IMR-90 (cell line): ENCODE measurements at regions not wholly inside any gene's neighbourhood (a gene's known extent, or its start where the extent isn't known, plus 50 kb on each side); places are given as distances from the start of the nearest gene placed in this dataset.

Experiments used
- ATAC-seq: fragments of 200-7000 bp; cut with Tn5 transposase; 2 replicates; pipeline ENCODE4 v1.9.1; 2020; ENCODE audit warnings: low read depth, mild to moderate bottlenecking, moderate library complexity
- BruUV-seq: library from RNA; stranded (reverse); fragments of 400-500 nt; replicated peaks from 2 replicates; lab custom pipeline; 2021; lab: Mats Ljungman, UMichigan
- CTCF ChIA-PET: fragments of 300-600 bp; formaldehyde crosslinking; extraction: SDS; loops from one replicate; lab custom pipeline; 2021; ENCODE audit warnings: antibody characterized with exemption; lab: Yijun Ruan, JAX
- POLR2A ChIA-PET: fragments of 300-600 bp; sonication (Branson Sonifier 250); formaldehyde crosslinking; loops from one replicate; lab custom pipeline; 2022; ENCODE audit warnings: antibody characterized with exemption; ENCODE audit not compliant: unreplicated experiment; lab: Charles Lee
- DNase-seq: peaks from one replicate; pipeline ENCODE4 v3.0.0; 2013
- H2AFZ ChIP-seq: replicated peaks from 2 replicates; pipeline ENCODE3; 2013; ENCODE audit warnings: low read length, mild to moderate bottlenecking; ENCODE audit not compliant: poor library complexity
- H2AK5ac ChIP-seq: 2 replicates; pipeline ENCODE4 v1.6.1; 2013; ENCODE audit warnings: low read depth, low read length, inconsistent platforms
- H2AK9ac ChIP-seq: replicated peaks from 2 replicates; pipeline ENCODE3; 2013; ENCODE audit warnings: mild to moderate bottlenecking, low read depth, low read length, moderate library complexity; ENCODE audit not compliant: poor library complexity
- H2BK120ac ChIP-seq: 2 replicates; pipeline ENCODE4 v1.6.1; 2013; ENCODE audit warnings: low read depth, low read length, inconsistent platforms
- H2BK15ac ChIP-seq: 3 replicates; pipeline ENCODE4 v1.6.1; 2013; ENCODE audit warnings: low read depth, low read length, inconsistent platforms
- H2BK20ac ChIP-seq: 2 replicates; pipeline ENCODE4 v1.6.1; 2013; ENCODE audit warnings: low read depth, mild to moderate bottlenecking, inconsistent platforms, low read length, moderate library complexity
- H2BK5ac ChIP-seq: 2 replicates; pipeline ENCODE4 v1.6.1; 2013; ENCODE audit warnings: mild to moderate bottlenecking, low read depth, low read length, inconsistent platforms; ENCODE audit not compliant: poor library complexity, severe bottlenecking
- H3K14ac ChIP-seq: replicated peaks from 2 replicates; pipeline ENCODE4 v1.6.1; 2013; ENCODE audit warnings: low read depth, low read length, inconsistent platforms
- H3K18ac ChIP-seq: 2 replicates; pipeline ENCODE4 v1.6.1; 2013; ENCODE audit warnings: low read depth, low read length, control low read depth
- H3K23ac ChIP-seq: 2 replicates; pipeline ENCODE4 v1.6.1; 2013; ENCODE audit warnings: low read depth, low read length, inconsistent platforms
- H3K27ac ChIP-seq: 2 replicates; pipeline ENCODE4 v1.5.1; 2013; ENCODE audit warnings: mild to moderate bottlenecking, control low read depth, low read length; ENCODE audit not compliant: insufficient read depth
- H3K27me3 ChIP-seq: 2 replicates; pipeline ENCODE4 v1.6.1; 2013; ENCODE audit warnings: low read length; ENCODE audit not compliant: control insufficient read depth, insufficient read depth
- H3K36me3 ChIP-seq: 2 replicates; pipeline ENCODE4 v1.6.1; 2013; ENCODE audit warnings: low read length, mixed read lengths; ENCODE audit not compliant: control insufficient read depth, insufficient read depth
- H3K4ac ChIP-seq: 2 replicates; pipeline ENCODE4 v1.6.1; 2013; ENCODE audit warnings: low read depth, low read length, inconsistent platforms
- H3K4me1 ChIP-seq: 2 replicates; pipeline ENCODE4 v1.6.1; 2013; ENCODE audit warnings: low read length, mixed read lengths; ENCODE audit not compliant: control insufficient read depth, insufficient read depth
- H3K4me2 ChIP-seq: 2 replicates; pipeline ENCODE4 v1.6.1; 2013; ENCODE audit warnings: low read depth, mild to moderate bottlenecking, control low read depth, low read length, moderate library complexity
- H3K4me3 ChIP-seq: 2 replicates; pipeline ENCODE4 v1.5.1; 2013; ENCODE audit warnings: low read depth, mild to moderate bottlenecking, control low read depth, low read length, moderate library complexity; ENCODE audit not compliant: insufficient read depth
- H3K56ac ChIP-seq: 2 replicates; pipeline ENCODE4 v1.6.1; 2013; ENCODE audit warnings: low read length, inconsistent platforms; ENCODE audit not compliant: insufficient read depth; ENCODE audit errors: extremely low read depth
- H3K79me1 ChIP-seq, 2 experiments: 2 replicates each; pipeline ENCODE4 v1.6.1; 2013; ENCODE audit warnings: low read length in 2 of 2, inconsistent platforms in 1 of 2, low read depth in 1 of 2
- H3K9ac ChIP-seq: 2 replicates; pipeline ENCODE4 v1.6.1; 2013; ENCODE audit warnings: low read depth, low read length, control low read depth
- H3K9me1 ChIP-seq: 2 replicates; pipeline ENCODE4 v1.6.1; 2013; ENCODE audit warnings: low read length, inconsistent platforms; ENCODE audit not compliant: insufficient read depth
- H3K9me3 ChIP-seq: 2 replicates; pipeline ENCODE4 v1.6.1; 2013; ENCODE audit warnings: low read length; ENCODE audit not compliant: control insufficient read depth, insufficient read depth
- H4K20me1 ChIP-seq: 2 replicates; pipeline ENCODE4 v1.6.1; 2013; ENCODE audit warnings: low read length, inconsistent platforms; ENCODE audit not compliant: insufficient read depth
- H4K5ac ChIP-seq: 2 replicates; pipeline ENCODE4 v1.6.1; 2013; ENCODE audit warnings: mild to moderate bottlenecking, low read depth, low read length, control low read depth
- H4K8ac ChIP-seq, 2 experiments: 2 replicates each; pipeline ENCODE4 v1.6.1; 2013; ENCODE audit warnings: low read depth in 2 of 2, low read length in 2 of 2, control low read depth in 1 of 2, inconsistent platforms in 1 of 2
- H4K91ac ChIP-seq: 2 replicates; pipeline ENCODE4 v1.6.1; 2013; ENCODE audit warnings: low read depth, low read length, inconsistent platforms; ENCODE audit not compliant: insufficient read depth
- BHLHE40 ChIP-seq: fragments of 150-350 bp; IDR thresholded peaks from 2 replicates; pipeline ENCODE4 v1.6.1; 2016; ENCODE audit warnings: mild to moderate bottlenecking, low read depth, low read length
- CEBPB ChIP-seq: IDR thresholded peaks from 2 replicates; pipeline ENCODE4 v1.6.1; 2012; ENCODE audit warnings: low read depth, low read length, improper control_type of control experiment
- CHD1 ChIP-seq: IDR thresholded peaks from 2 replicates; pipeline ENCODE4 v1.6.1; 2012; ENCODE audit warnings: low read depth, low read length, improper control_type of control experiment
- FOS ChIP-seq: fragments of 150-350 bp; IDR thresholded peaks from 2 replicates; pipeline ENCODE4 v1.6.1; 2016; ENCODE audit warnings: low read depth, low read length
- MAFK ChIP-seq: IDR thresholded peaks from 2 replicates; pipeline ENCODE4 v1.6.1; 2012; ENCODE audit warnings: low read depth, low read length, improper control_type of control experiment
- MAZ ChIP-seq: IDR thresholded peaks from 2 replicates; pipeline ENCODE4 v1.6.1; 2012; ENCODE audit warnings: low read depth, mild to moderate bottlenecking, low read length, improper control_type of control experiment, moderate library complexity, borderline replicate concordance
- MXI1 ChIP-seq: IDR thresholded peaks from 2 replicates; pipeline ENCODE4 v1.6.1; 2012; ENCODE audit warnings: low read depth, mild to moderate bottlenecking, low read length, moderate library complexity, borderline replicate concordance
- NFE2L2 ChIP-seq: fragments of 150-350 bp; IDR thresholded peaks from 2 replicates; pipeline ENCODE4 v1.6.1; 2016; ENCODE audit warnings: low read depth, mild to moderate bottlenecking, low read length
- POLR2A ChIP-seq: IDR thresholded peaks from 2 replicates; pipeline ENCODE4 v1.6.1; 2012; ENCODE audit warnings: mild to moderate bottlenecking, low read depth, low read length
- RAD21 ChIP-seq: IDR thresholded peaks from 2 replicates; pipeline ENCODE4 v1.6.1; 2012; ENCODE audit warnings: low read length, improper control_type of control experiment
- RCOR1 ChIP-seq: IDR thresholded peaks from 2 replicates; pipeline ENCODE4 v1.6.1; 2012; ENCODE audit warnings: mild to moderate bottlenecking, low read length, improper control_type of control experiment; ENCODE audit not compliant: insufficient replicate concordance
- RFX5 ChIP-seq: IDR thresholded peaks from 2 replicates; pipeline ENCODE4 v1.8.0; 2012; ENCODE audit warnings: low read depth, mild to moderate bottlenecking, low read length, moderate library complexity
- SMC3 ChIP-seq: fragments of 150-350 bp; IDR thresholded peaks from 2 replicates; pipeline ENCODE4 v1.6.1; 2016; ENCODE audit warnings: low read depth, mild to moderate bottlenecking, antibody characterized with exemption, low read length, moderate library complexity
- whole genome bisulfite sequencing, 2 experiments: methylation state at CpG; one replicate each; pipeline versions ENCODE4 v1.1.5 to v1.1.7; 2013; ENCODE audit warnings: missing lambda C conversion rate in 2 of 2; ENCODE audit not compliant: insufficient read length in 1 of 2; ENCODE audit errors: extremely low coverage in 2 of 2; 5-methylcytosine and 5-hydroxymethylcytosine counted together
- dilution Hi-C: fragments of 300-500 bp; cut with HindIII; formaldehyde crosslinking; loops from one replicate; pipeline ENCODE4 v1.14.3; 2018; ENCODE audit warnings: low sequenced_read_pairs; ENCODE audit not compliant: unreplicated experiment
- in situ Hi-C: fragments of 300-500 bp; cut with MboI; formaldehyde crosslinking; loops from 3 replicates; pipeline ENCODE4 v1.14.3; 2019; ENCODE audit warnings: low sequenced_read_pairs, inconsistent platforms, mixed read lengths
- intact Hi-C: fragments of 100-400 bp; cut with micrococcal nuclease; formaldehyde crosslinking; loops from 2 replicates; pipeline ENCODE4 v1.10.0; 2022
- TF ChIP-seq, protein P1 (sequence below): conservative IDR thresholded peaks from 2 replicates; pipeline ENCODE4 v1.5.1; 2012; ENCODE audit warnings: mild to moderate bottlenecking, low read depth, low read length, improper control_type of control experiment
- TF ChIP-seq, protein P2 (sequence below): fragments of 150-350 bp; IDR thresholded peaks from 2 replicates; pipeline ENCODE4 v1.6.1; 2017; ENCODE audit warnings: mild to moderate bottlenecking, antibody characterized with exemption, low read length, low read depth
- TF ChIP-seq, protein P3 (sequence below): fragments of 150-350 bp; IDR thresholded peaks from 2 replicates; pipeline ENCODE4 v1.6.1; 2016; ENCODE audit warnings: low read depth, mild to moderate bottlenecking, low read length, moderate library complexity, borderline replicate concordance

- no peak overlapping the region for H2BK15ac ChIP-seq
- ChIA-PET CTCF (no interaction called here), POLR2A (no interaction called here)
- H3K23ac ChIP-seq: no peak overlapping the region
- WGBS, 2 experiments: 100% methylated on average over 7 of the region's 13 CpGs; no CpG with 5 or more reads in 1 of the 2 experiments
- in situ Hi-C loops (no loop called here), intact Hi-C loops (no loop called here), dilution Hi-C loops (no loop called here)
- no peak overlapping the region for H3K4me3 ChIP-seq
- no peak overlapping the region for H3K14ac ChIP-seq
- no peak overlapping the region for H2BK5ac ChIP-seq
- no peak overlapping the region for H4K8ac ChIP-seq
- H3K56ac ChIP-seq: no peak overlapping the region
- H2AK9ac ChIP-seq: no peak overlapping the region
- H3K4ac ChIP-seq: no peak overlapping the region
- no peak overlapping the region for H2BK20ac ChIP-seq
- no peak overlapping the region for H4K5ac ChIP-seq
- H3K9me1 ChIP-seq: 0 out of 2 replicates have a peak, but pooled peaks cover 2% of the 10 kb centered on the region
- H2AK5ac ChIP-seq: no peak overlapping the region
- H4K20me1 ChIP-seq: no peaks in the 10 kb centered on the region
- H3K18ac ChIP-seq: no peak overlapping the region
- no peak overlapping the region for H3K4me2 ChIP-seq
- H3K4me1 ChIP-seq: no peaks in the 10 kb centered on the region
- no peak overlapping the region for H2AFZ ChIP-seq
- H3K27me3 ChIP-seq: peaks cover 2% of the 10 kb centered on the region; the same call in 1 of the 2 replicates
- H3K27ac ChIP-seq: no peak overlapping the region
- DNase-seq: no peak
- no peaks in the 10 kb centered on the region for H3K79me1 ChIP-seq
- H4K91ac ChIP-seq: no peak overlapping the region
- no peak overlapping the region for H2BK120ac ChIP-seq
- no peak for TF ChIP-seq BHLHE40
- no peak for TF ChIP-seq MXI1
- no peak for TF ChIP-seq NFE2L2
- no peak for TF ChIP-seq FOS
- no peak for TF ChIP-seq CEBPB
- no peak for TF ChIP-seq MAFK
- TF ChIP-seq RAD21: no peak
- no peak for TF ChIP-seq SMC3
- no peak for TF ChIP-seq MAZ
- TF ChIP-seq, protein P1, sequence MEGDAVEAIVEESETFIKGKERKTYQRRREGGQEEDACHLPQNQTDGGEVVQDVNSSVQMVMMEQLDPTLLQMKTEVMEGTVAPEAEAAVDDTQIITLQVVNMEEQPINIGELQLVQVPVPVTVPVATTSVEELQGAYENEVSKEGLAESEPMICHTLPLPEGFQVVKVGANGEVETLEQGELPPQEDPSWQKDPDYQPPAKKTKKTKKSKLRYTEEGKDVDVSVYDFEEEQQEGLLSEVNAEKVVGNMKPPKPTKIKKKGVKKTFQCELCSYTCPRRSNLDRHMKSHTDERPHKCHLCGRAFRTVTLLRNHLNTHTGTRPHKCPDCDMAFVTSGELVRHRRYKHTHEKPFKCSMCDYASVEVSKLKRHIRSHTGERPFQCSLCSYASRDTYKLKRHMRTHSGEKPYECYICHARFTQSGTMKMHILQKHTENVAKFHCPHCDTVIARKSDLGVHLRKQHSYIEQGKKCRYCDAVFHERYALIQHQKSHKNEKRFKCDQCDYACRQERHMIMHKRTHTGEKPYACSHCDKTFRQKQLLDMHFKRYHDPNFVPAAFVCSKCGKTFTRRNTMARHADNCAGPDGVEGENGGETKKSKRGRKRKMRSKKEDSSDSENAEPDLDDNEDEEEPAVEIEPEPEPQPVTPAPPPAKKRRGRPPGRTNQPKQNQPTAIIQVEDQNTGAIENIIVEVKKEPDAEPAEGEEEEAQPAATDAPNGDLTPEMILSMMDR: no peak
- no peak for TF ChIP-seq RCOR1
- TF ChIP-seq, protein P2, sequence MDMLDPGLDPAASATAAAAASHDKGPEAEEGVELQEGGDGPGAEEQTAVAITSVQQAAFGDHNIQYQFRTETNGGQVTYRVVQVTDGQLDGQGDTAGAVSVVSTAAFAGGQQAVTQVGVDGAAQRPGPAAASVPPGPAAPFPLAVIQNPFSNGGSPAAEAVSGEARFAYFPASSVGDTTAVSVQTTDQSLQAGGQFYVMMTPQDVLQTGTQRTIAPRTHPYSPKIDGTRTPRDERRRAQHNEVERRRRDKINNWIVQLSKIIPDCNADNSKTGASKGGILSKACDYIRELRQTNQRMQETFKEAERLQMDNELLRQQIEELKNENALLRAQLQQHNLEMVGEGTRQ: no peak
- no peak for TF ChIP-seq CHD1
- TF ChIP-seq, protein P3, sequence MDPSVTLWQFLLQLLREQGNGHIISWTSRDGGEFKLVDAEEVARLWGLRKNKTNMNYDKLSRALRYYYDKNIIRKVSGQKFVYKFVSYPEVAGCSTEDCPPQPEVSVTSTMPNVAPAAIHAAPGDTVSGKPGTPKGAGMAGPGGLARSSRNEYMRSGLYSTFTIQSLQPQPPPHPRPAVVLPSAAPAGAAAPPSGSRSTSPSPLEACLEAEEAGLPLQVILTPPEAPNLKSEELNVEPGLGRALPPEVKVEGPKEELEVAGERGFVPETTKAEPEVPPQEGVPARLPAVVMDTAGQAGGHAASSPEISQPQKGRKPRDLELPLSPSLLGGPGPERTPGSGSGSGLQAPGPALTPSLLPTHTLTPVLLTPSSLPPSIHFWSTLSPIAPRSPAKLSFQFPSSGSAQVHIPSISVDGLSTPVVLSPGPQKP: no peak
- no peak for TF ChIP-seq RFX5
- no peak for TF ChIP-seq POLR2A
- no peaks in the 10 kb centered on the region for H3K9me3 ChIP-seq
- H3K9ac ChIP-seq: no peak overlapping the region
- BruUV-seq: no TSS peak
- H3K36me3 ChIP-seq: no peaks in the 10 kb centered on the region
- ATAC-seq: no peak
Observed at GRCh38 chr13:110054041-110054440, 252.9 kb downstream of the COL4A1 start.
